Left cardiac atrium (tissue), 4 donors: ENCODE measurements at regions not wholly inside any gene's neighbourhood (a gene's known extent, or its start where the extent isn't known, plus 50 kb on each side); places are given as distances from the start of the nearest gene placed in this dataset.

Experiments used
- ATAC-seq, 2 donors: fragments of 200-7000 bp; cut with Tn5 transposase; one replicate each; pipeline ENCODE4 v1.9.1; 2020; ENCODE audit warnings: mild to moderate bottlenecking in 2 of 2, moderate library complexity in 2 of 2
- DNase-seq: peaks from one replicate; pipeline ENCODE4 v3.0.0-alpha.2; 2020
- intact Hi-C, 2 donors: fragments of 100-400 bp; cut with DNase I; formaldehyde crosslinking; loops; one replicate each; pipeline versions ENCODE4 v1.14.1 to v1.15.1; 2022 to 2023
- donor health status: DM: no; HTN: yes; CAD: no.
- donor health status: DM: no; HTN: yes; CAD: no; lungs with severe emphysema.
- donor health status: DM: yes; HTN: yes; CAD: no.
- donor health status: Dilated cardiomyopathy.

DNA sequence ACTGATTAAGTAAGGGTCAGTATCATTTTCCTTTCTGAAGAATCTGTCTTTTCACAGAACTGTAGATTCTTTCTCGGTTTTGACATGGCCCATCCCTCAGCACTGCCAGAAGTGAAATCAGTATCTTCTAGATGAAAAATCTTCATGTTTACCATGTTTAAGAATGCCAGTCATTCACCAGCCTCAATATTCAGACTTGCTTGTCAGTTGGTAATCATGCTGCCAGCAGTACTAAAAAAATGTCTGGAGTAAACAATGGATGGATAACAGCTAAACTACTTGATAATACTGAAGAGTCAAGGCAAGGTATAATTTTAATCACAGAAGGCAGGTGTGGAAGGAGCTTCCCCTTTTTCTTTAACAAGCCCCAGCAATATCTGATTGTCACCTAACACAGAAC lies 306.8 kb upstream of the DMAC1 start:
- intact Hi-C loops: no loop called here
- no peak for ATAC-seq

DNA sequence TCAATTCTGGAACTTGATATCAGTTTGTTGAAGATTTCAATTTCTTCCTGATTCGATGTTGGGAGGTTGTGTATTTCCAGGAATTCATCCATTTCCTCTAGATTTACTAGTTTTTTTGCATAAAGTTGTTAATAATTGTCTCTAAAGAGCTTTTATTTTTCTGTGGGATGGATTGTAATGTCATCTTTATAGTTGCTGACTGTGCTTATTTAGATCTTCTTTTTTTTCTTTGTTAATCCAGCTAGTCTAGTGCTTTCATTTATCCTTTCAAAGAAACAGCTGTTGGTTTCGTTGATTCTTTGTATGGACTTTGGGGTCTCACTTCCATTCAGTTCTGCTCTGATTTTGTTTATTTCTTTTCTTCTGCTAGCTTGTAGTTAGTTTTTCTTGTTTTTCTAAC lies 302.0 kb upstream of the DMAC1 start:
- ATAC-seq (no peak), DNase-seq (no peak)
- intact Hi-C loops: no loop called here

More for the DNA sequence above, 306.8 kb upstream of the DMAC1 start:
- no peak for DNase-seq

DNA sequence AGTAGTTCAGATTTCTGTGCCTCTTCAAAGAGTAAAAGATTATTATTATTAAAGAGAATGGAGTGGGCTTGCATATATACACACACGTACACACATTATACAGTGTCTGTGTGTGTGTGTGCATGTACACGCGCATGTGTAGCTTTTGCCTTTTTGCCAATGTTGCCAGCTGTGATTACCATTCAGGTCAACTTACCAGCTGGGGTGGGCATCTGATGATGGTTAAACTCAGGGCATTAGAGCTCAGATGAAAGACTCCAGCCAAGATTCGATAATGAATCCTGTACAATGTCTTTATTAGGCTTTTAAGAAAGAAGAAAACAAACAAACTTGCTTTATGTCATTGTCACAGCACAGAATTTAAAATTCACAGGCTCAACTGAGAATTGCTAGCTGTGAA lies 296.5 kb upstream of the DMAC1 start:
- intact Hi-C loops: no loop called here
- DNase-seq (no peak), ATAC-seq (no peak)

DNA sequence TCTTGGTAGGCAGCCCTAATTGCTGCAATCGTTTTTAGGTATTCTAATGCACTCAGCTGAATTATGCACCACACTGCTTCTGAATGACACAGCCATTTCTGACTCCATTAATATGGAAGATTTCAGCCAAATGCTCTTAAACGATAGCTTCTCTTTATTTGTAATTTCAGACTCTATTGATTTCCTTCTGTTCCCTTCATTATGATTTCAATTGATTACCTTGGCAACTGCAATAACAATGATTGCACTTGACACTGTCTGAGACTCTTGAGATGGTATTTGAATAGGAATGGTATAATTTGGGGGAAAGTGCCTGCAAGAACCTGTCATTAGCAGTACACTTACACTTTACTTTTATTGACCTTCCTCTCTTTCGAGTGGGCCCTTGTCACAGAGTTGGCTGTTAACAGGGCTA lies 296.1 kb upstream of the DMAC1 start:
- DNase-seq (no peak), ATAC-seq (no peak)
- intact Hi-C loops: no loop called here

DNA sequence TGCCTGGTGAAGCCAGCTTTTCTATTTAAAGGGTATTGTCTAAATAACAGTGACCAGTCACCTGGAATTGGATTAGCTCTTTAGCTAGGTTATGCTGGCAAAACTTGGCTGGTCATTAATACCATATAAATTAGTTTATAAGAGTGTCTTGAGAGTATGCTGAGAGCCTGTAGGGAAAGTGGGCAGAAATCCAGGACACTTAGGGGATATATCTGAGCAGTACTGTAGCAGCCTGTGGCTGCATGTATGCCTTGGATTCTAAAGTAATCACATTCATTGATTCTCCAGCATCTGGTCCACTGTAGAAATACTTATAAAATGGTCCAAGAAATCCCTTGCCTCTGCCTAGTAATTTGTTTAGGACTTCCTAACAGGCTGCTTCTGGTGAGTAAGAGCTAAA lies 288.9 kb upstream of the DMAC1 start:
- ATAC-seq (no peak), DNase-seq (no peak)
- intact Hi-C loops: no loop called here

DNA sequence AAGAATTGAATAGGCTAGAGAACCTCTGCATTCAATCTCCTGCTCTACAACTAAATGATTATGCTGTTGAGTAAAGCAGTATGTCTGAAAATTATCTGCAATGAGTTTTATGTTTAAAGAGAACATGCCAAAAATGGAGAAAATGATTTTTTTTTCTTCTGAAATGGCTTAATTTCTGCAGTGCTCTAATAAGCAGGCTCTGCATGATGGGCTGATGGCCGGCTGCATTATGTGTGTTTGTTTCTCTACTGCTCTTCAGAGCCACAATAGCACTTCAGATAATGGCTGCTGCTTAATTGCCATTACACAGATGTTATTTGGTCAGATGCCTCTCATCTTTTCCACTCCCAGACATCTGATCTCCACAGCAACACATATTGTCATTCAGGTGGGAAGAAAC lies 286.4 kb upstream of the DMAC1 start:
- DNase-seq: no peak
- no peak for ATAC-seq
- intact Hi-C loops: no loop called here

DNA sequence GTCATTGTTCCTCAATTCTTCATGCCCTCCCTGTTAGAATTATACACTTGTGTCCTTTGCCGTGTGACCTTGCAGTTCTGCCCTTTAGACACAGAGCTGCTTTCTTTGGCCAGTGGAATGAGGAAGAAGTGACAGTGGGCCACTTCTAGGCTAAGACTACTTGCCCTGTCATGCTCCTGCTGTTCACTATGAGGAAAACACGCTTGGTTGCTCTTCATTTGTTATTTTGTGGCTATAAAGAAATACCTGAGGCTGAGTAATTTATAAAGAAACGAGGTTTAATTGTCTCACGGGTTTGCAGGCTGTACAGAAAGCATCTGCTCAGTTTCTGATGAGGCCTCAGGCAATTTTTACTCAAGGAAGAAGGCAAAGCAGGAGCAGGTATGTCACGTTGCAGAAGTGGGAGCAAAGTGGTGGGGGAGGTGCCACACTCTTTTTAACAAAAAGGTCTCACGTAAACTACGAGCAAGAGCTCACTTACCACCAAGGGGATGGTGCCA lies 279.1 kb upstream of the DMAC1 start:
- DNase-seq (no peak), ATAC-seq (no peak)
- intact Hi-C loops: no loop called here

DNA sequence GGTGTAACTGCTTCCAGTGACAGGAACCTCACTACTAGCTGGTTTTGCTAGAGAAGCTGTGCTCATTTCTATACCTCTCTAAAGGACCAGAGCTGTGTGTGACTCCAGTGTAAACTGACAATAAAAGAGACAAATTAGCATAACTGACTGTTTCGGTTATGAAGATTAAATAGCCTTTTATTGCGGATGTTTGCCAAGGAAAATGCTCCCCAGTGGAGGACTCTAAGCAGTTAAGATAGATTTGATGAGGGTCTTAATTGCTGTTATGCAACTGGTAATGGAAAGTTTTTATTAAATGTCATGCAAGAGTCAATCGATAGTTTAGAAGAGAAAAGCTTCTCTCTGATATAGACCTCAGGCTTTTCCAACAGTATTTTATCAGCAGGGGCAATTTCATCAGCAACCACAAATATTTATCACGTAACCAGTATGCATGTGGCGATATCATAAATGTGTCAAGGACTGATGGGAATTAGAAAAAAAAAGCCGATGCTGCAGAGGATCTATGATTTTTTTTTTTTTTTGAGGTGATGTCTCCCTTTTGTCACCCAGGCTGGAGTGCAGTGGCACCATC lies 275.2 kb upstream of the DMAC1 start:
- DNase-seq: no peak
- ATAC-seq: no peak
- intact Hi-C loops: no loop called here

DNA sequence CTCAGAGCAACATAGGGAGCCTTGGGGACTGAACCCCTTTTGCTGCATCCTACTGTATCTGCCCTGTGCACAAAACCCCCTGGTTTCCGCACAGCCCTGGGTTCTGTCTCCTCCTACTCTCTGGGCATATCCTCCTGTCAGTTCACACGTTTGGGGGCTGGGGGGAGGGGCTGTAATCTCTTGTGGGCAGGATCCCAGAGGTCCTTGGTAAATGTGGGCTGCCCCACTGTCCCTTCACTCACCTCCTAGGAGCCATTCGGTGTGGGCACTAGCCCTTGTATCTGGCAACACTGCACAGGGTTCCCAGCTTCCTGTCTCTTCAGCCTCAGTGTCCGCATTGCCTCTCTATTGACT lies 271.8 kb upstream of the DMAC1 start:
- intact Hi-C loops: no loop called here
- DNase-seq (no peak), ATAC-seq (no peak)

DNA sequence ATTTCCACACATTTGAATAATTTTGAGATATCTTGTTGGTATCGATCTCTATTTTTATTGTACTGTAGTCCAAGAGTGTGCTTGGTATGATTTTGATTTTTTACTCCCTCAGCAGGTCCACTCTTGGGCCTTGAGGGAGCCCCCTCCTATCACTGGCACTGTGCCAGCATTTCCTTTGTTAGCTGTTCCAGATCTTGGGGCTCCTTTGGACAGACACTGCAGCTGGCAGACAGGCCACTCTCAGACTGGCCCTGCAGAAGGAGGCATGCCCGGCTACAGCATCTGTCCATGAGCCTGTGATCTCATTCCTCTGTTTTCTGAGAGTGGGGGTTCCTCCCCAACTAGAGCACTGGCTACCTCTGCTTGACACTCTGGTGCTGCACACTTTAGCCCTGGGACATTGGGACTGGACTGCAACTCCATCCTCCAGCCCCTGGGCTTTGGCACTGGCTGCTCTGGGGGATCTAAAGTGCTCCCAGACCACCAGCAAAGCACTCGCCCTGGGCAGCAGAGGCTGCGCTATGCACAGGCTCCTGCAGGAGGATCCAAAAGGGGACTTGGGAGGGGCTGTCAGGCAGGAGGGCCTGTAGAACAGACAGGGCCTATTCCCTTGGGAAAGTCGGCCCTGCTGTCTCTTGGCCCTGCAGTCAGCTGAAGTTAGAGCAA lies 271.3 kb upstream of the DMAC1 start:
- intact Hi-C loops: no loop called here
- DNase-seq: no peak
- ATAC-seq: no peak

DNA sequence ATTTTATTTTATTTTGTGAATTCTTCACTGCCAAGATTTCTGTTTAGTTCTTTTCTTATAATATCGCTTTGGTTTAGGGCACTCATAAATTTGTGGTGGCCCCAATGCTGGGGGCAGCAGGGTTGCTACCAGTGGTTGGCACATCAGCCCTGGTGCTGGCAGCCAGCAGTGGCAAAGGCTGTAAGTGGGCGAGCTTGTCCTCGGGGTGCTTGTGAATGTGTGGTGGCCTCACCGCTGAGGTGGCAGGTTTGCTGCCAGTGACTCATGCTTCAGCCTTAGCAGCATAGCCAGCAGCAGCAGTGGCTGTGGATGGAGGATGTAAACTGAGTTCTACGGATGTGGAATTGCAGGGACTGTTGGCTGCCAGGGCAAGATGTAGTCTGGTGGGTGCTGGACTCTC lies 262.9 kb upstream of the DMAC1 start:
- intact Hi-C loops: no loop called here
- no peak for DNase-seq
- ATAC-seq: no peak

DNA sequence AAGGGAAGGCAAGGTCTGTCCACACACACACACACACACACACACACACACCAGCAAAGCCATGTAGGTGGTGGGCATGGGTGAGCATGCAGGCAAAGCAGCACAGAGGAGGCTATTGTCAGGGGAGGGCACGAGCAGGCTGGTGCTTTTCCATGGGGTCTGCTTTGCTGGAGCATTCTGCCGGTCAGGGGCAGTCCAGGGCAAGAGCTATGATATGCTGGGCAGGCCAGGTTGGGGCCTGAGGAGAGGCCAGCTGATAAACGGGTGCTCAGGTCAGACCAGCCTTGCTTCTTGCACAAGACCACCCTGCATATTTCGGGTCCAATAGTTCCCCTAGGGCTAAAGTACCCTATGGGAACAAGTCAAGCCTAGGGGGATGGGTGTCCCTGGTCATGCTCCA lies 253.9 kb upstream of the DMAC1 start:
- no peak for DNase-seq

DNA sequence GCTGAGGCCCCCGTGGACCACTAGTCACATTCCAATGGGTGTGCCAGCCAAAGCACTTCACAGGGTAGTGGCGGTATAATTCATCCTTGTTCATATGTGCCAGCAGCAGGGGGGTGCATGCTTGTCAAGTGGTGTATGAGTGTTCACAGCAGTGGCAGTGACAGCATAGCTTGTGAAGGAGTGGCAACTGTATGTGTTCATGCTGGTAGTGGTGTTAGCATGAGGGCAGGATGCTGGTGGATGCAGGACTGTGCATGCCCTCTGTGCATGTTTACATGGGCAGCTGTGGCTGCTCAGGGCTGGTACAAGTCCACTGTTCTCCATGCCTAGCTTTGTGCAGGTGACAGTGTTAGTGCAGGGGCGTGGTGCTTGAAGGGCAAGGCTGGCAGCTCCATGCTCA lies 253.4 kb upstream of the DMAC1 start:
- DNase-seq (no peak), ATAC-seq (peak; percentile 30 to 44)
- intact Hi-C loops: no loop called here

More for the DNA sequence above, 253.9 kb upstream of the DMAC1 start:
- ATAC-seq: no peak
- intact Hi-C loops: no loop called here

DNA sequence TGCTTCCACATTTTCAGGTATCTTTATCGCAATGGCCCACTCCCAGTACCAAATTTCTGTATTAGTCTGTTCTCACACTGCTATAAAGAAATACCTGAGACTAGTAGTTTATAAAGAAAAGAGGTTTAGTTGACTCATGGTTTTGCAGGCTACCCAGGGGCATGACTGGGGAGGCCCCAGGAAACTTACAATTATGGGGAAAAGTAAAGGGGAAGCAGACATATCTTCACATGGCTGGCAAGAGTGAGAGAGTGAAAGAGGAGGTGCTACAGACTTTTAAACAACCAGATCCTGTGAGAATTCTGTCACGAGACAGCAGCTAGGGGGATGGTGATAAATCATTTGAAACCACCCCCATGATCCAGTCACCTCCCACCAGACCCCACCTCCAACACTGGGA lies 238.2 kb upstream of the DMAC1 start:
- no peak for ATAC-seq
- intact Hi-C loops: no loop called here
- no peak for DNase-seq

DNA sequence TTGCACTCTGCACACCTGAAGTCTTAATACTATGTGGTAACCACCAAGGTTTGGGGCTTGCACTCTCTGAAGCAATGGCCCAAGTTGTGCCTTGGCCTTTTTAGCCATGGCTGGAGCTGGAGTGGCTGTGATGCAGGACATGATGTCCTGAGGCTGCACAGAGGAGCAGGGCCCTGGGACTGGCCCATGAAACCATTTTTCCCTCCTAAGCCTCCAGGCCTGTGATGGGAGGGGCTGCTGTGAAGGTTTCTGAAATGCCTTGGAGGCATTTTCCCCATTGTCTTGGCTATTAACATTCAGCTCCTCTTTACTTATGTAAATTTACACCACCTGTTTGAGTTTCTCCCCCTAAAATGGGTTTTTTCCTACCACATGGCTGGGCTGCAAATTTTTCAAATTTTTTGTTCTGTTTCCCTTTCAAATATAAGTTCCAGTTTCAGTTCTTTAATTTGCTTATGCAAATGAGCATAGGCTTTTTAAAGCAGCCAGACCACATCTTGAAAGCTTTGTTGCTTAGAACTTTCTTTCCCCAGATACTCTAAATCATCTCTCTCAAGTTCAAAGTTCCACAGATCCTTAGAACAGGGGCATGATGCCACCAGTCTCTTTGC lies 237.4 kb upstream of the DMAC1 start:
- no peak for ATAC-seq
- no peak for DNase-seq
- intact Hi-C loops: no loop called here

DNA sequence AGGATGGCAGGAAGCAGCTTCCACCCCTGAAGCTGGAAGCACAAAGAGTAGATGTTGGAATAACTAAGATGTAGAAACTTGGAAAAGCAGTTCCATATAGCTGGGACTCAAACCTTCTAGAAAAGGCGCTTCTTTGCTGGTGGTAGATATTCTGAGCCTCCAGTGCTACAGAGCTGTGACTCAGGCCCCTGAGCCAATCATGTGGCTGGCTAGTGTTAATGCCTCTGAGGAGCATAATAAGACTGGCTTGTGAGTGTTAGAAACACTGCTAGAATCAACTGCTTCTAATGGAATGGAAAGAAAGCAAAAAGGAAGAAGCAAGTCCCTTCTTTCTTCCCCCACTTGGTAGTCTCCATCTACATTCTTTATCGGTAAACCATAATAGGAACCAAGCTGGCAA lies 234.2 kb upstream of the DMAC1 start:
- no peak for ATAC-seq
- DNase-seq: no peak
- intact Hi-C loops: no loop called here

DNA sequence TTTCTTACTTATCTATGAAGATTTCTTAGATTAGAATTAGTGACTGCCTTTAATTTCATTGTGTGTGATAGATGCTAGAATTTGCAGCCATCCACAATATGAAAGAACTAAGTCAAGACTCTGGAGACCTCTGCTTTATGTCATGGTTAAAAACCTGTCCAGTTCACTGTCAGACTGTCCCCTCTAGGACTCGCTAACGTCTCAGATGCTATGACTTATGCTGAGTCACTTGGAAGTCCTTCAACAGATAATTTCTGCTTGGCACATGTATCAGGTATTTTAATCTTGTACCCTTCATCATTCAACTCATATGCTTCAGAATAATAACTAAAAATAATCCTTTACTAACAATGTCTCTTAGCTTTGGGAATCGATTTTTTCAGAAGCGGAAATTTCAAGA lies 230.5 kb upstream of the DMAC1 start:
- ATAC-seq (peak in 1 of 2 donors; percentile 89), DNase-seq (no peak)
- intact Hi-C loops: no loop called here

DNA sequence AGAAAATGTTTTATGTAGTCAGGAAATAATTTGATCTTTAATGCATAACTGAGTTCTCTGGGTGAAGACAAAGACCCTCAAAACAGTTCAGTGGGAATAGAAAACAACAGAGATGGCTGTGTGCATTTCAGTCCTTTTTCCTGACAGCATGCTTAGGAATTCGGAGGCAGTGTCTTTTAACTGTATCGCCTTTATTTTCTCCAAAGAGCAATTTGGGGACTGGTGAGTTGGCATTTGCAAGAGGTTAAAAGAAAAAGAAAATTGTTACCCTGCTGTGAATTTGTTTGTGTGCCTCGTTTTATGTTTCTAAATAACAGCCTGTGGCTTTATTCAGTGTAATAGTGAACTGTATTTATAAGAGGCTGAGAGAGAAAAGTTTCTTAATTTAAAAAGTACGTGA lies 227.8 kb upstream of the DMAC1 start:
- intact Hi-C loops: no loop called here
- ATAC-seq (no peak), DNase-seq (no peak)

DNA sequence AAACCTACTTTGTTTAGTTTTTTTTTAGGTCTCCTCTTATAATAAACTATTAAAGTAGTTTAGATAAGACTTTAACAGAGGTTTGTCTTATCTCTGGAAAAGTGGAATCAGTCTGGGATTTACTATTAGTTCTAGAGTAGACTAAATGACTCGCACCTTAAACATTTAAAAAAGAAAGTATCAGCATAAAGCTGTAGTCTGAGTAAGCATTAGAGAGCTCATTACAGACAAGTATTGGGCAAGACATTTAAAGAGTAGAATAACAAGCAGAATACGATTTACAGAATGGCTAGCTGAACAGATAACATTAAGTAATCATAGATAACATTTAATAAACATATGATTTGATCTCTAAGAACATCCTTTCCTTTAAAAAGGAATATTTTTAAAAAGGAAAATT lies 226.0 kb upstream of the DMAC1 start:
- intact Hi-C loops: no loop called here
- DNase-seq (no peak), ATAC-seq (peak in 1 of 2 donors; percentile 54)

DNA sequence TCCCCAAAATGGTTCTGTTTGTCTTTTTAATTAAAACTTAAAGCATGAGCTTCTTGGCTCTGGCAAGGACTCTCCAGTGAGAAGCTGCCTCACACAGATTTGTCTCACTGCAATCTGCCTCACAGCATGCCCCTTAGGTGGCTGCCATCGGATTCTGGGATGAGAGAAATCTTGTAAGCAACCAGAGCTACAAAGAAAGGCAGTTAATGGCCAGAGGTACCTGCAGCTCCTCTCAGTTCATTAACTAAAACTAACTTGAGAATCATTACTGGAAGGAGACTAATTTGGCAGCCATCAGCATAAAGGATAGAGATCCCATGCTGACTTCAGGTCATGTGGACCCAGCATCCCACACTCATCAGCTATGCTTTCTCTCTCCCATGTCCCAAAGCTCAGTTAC lies 220.6 kb upstream of the DMAC1 start:
- intact Hi-C loops: no loop called here
- no peak for DNase-seq
- ATAC-seq: no peak

DNA sequence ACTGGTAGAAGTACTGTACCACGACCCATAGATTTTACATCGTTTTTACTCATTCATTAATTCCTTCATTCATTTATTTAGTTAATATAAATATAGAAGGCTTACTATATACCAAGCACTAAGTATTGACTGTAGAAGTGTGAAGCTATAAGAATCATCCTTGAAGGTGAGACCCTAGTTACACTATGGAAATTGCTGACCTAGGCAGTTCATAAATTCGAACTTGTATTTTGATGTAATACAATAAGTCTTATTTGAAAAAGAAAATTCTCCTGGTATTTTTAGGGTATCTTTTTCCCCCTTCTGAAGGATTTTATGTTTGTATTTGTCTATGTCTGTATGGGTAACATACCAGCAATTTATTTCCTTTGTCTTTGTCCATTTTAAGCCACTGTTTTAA lies 220.1 kb upstream of the DMAC1 start:
- no peak for DNase-seq
- intact Hi-C loops: no loop called here
- no peak for ATAC-seq
